DND-41 (cell line): ENCODE measurements at regions not wholly inside any gene's neighbourhood (a gene's known extent, or its start where the extent isn't known, plus 50 kb on each side); places are given as distances from the start of the nearest gene placed in this dataset.

ENCODE experiments used
- ATAC-seq: fragments of 200-7000 bp; cut with Tn5 transposase; 3 replicates; pipeline ENCODE4 v1.9.1; 2021; ENCODE audit warnings: low read depth; ENCODE audit not compliant: insufficient read depth
- DNase-seq: peaks from one replicate; pipeline ENCODE4 v3.0.0-alpha.2; 2020
- H2AFZ ChIP-seq: 2 replicates; pipeline ENCODE4 v1.6.0; 2012; ENCODE audit warnings: low read depth, low read length
- H3K27ac ChIP-seq: 2 replicates; pipeline ENCODE4 v1.5.1; 2012; ENCODE audit warnings: low read length, inconsistent platforms
- H3K27me3 ChIP-seq: fragments of 200-600 bp; sonication (generic); 2 replicates; pipeline ENCODE4 v1.6.0; 2012; ENCODE audit warnings: low read length, mild to moderate bottlenecking, inconsistent platforms; ENCODE audit not compliant: insufficient read depth, poor library complexity
- H3K36me3 ChIP-seq: 2 replicates; pipeline ENCODE4 v1.5.1; 2012; ENCODE audit warnings: low read length, inconsistent platforms; ENCODE audit not compliant: insufficient read depth
- H3K4me1 ChIP-seq: 2 replicates; pipeline ENCODE4 v1.5.1; 2012; ENCODE audit warnings: mild to moderate bottlenecking, low read length; ENCODE audit not compliant: insufficient read depth
- H3K4me2 ChIP-seq: 2 replicates; pipeline ENCODE4 v1.6.0; 2012; ENCODE audit warnings: mild to moderate bottlenecking, moderate library complexity, low read length, inconsistent platforms; ENCODE audit not compliant: insufficient read depth
- H3K4me3 ChIP-seq, 2 experiments: fragments of 200-600 bp in 1 of 2; shearing (Covaris generic) in 1 of 2; 2 replicates each; pipeline ENCODE4 v1.5.1; 2012 to 2016; ENCODE audit warnings: inconsistent platforms in 2 of 2, low read length in 2 of 2, mild to moderate bottlenecking in 2 of 2, low read depth in 1 of 2, moderate library complexity in 1 of 2
- H3K79me2 ChIP-seq: 2 replicates; pipeline ENCODE4 v1.6.0; 2012; ENCODE audit warnings: low read length, inconsistent platforms; ENCODE audit not compliant: insufficient read depth
- H3K9ac ChIP-seq: 2 replicates; pipeline ENCODE4 v1.6.0; 2012; ENCODE audit warnings: low read depth, mild to moderate bottlenecking, inconsistent platforms, low read length, moderate library complexity
- H3K9me3 ChIP-seq: 2 replicates; pipeline ENCODE4 v1.5.1; 2012; ENCODE audit warnings: low read length, moderate library complexity, mild to moderate bottlenecking, inconsistent platforms; ENCODE audit not compliant: insufficient read depth, severe bottlenecking
- H4K20me1 ChIP-seq: 2 replicates; pipeline ENCODE4 v1.6.0; 2012; ENCODE audit warnings: low read length; ENCODE audit not compliant: insufficient read depth
- CTCF ChIP-seq: IDR thresholded peaks from 2 replicates; pipeline ENCODE4 v1.5.1; 2012; ENCODE audit warnings: borderline replicate concordance, low read length, moderate library complexity, mild to moderate bottlenecking; ENCODE audit not compliant: poor library complexity, severe bottlenecking; ENCODE audit errors: extremely low read depth
- EZH2 ChIP-seq: IDR thresholded peaks from 3 replicates; pipeline ENCODE4 v1.6.1; 2012; ENCODE audit warnings: borderline replicate concordance, low read depth, mild to moderate bottlenecking, moderate library complexity, low read length, inconsistent platforms; ENCODE audit not compliant: severe bottlenecking

- Histone ChIP-seq H4K20me1 (no peaks in the 10 kb centered on the region), H3K27ac (no peak overlapping the region), H3K27me3 (no peaks in the 10 kb centered on the region), H3K36me3 (no peaks in the 10 kb centered on the region), H2AFZ (no peak overlapping the region), H3K4me2 (no peak overlapping the region), H3K9ac (no peak overlapping the region), H3K4me1 (no peaks in the 10 kb centered on the region), H3K4me3 (no peak overlapping the region), H3K79me2 (no peaks in the 10 kb centered on the region), H3K9me3 (no peaks in the 10 kb centered on the region)
- no peak for DNase-seq
- TF ChIP-seq EZH2 = no peak
- no peak for TF ChIP-seq CTCF
- peak; percentile 31; the same call in 1 of the 3 replicates for ATAC-seq
These were observed 314.4 kb downstream of the GADD45G start for GRCh38 chr9:89919171-89919681.

DNA sequence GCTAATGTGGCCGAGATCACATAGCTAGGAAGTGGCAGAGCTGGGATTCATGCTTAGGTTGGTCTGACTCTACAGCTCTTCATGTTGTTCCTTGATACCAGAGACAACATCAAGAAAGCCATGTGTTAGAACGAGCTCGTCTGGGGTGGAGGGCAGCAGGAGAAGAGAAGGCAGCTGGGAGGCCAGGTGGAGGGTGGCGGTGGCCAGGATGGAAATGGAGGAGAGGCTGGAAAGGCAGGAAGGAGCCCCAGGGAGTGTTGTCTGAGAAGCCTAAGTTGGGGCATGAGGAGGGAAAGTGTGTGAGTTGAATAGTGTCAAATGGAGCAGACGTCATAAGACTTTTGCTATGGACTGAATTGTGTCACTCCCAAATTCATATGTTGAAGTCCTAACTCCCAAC, 315.3 kb downstream of the GADD45G start:
- H2AFZ ChIP-seq = no peak overlapping the region
- H3K36me3 ChIP-seq = no peaks in the 10 kb centered on the region
- H3K27me3 ChIP-seq = no peaks in the 10 kb centered on the region
- H3K4me2 ChIP-seq = no peak overlapping the region
- H3K9me3 ChIP-seq = no peaks in the 10 kb centered on the region
- no peak overlapping the region for H3K27ac ChIP-seq
- no peaks in the 10 kb centered on the region for H3K4me1 ChIP-seq
- DNase-seq (no peak), ATAC-seq (no peak)
- H4K20me1 ChIP-seq = no peaks in the 10 kb centered on the region
- H3K4me3 ChIP-seq = no peak overlapping the region
- no peak for TF ChIP-seq CTCF
- no peak for TF ChIP-seq EZH2
- no peaks in the 10 kb centered on the region for H3K79me2 ChIP-seq
- no peak overlapping the region for H3K9ac ChIP-seq

DNA sequence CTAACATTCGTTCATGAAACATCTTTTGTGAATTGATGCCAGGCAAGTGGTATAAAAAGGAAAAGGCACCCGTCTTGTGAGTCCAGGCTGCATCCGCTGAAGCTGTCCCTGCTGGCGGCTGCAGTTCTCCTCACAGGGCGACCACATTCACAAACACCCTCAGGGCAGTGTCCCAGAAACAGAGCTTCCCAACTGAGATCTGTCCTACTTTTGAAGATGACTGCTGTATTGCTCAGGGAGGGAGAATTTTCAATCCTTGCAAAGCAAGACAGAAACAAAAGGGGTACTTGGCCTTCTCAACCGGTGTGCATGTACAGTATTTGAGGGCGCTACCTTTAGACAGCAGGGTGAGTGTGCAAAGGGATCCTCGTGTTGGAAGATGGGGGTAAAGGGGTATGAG, 316.1 kb downstream of the GADD45G start:
- DNase-seq = no peak
- no peak for ATAC-seq
- no peak overlapping the region for H3K4me2 ChIP-seq
- H3K9ac ChIP-seq = no peak overlapping the region
- H3K27ac ChIP-seq = no peak overlapping the region
- no peak for TF ChIP-seq CTCF
- TF ChIP-seq EZH2 = no peak
- H2AFZ ChIP-seq = no peak overlapping the region
- H3K36me3 ChIP-seq = no peaks in the 10 kb centered on the region
- H3K79me2 ChIP-seq = no peaks in the 10 kb centered on the region
- no peak overlapping the region for H3K4me3 ChIP-seq
- H3K4me1 ChIP-seq = no peaks in the 10 kb centered on the region
- no peaks in the 10 kb centered on the region for H3K27me3 ChIP-seq
- no peaks in the 10 kb centered on the region for H3K9me3 ChIP-seq
- no peaks in the 10 kb centered on the region for H4K20me1 ChIP-seq

DNA sequence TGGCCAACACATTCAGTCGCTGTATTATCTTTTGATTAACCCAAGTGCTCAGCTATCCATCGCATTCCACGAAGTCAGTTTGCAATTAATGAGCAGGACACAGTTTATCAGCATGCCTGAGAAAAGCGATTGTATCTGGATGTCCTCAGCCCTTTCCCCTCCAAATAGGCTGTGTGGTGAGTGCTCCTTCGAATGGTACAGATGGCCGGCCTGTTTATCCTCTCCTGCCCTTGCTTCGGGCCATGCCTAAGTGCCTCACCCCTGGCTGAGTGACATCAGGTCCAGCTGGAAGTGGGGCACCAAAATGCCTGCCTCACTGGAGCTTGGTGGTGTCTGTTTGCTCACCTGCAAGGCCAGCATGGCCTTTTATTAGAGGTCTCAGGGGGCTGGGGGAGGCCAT, 317.3 kb downstream of the GADD45G start:
- no peaks in the 10 kb centered on the region for H3K36me3 ChIP-seq
- H3K27me3 ChIP-seq = no peaks in the 10 kb centered on the region
- DNase-seq (no peak), ATAC-seq (no peak)
- no peaks in the 10 kb centered on the region for H3K4me1 ChIP-seq
- H3K9ac ChIP-seq = no peak overlapping the region
- H4K20me1 ChIP-seq = no peaks in the 10 kb centered on the region
- H3K79me2 ChIP-seq = no peaks in the 10 kb centered on the region
- no peak overlapping the region for H3K4me2 ChIP-seq
- H3K27ac ChIP-seq = no peak overlapping the region
- H3K4me3 ChIP-seq = no peak overlapping the region
- no peak overlapping the region for H2AFZ ChIP-seq
- TF ChIP-seq EZH2 = no peak
- no peak for TF ChIP-seq CTCF
- H3K9me3 ChIP-seq = no peaks in the 10 kb centered on the region
